ENCODE measurements at regions not wholly inside any gene's neighbourhood (a gene's known extent, or its start where the extent isn't known, plus 50 kb on each side); places are given as distances from the start of the nearest gene placed in this dataset.

DNA sequence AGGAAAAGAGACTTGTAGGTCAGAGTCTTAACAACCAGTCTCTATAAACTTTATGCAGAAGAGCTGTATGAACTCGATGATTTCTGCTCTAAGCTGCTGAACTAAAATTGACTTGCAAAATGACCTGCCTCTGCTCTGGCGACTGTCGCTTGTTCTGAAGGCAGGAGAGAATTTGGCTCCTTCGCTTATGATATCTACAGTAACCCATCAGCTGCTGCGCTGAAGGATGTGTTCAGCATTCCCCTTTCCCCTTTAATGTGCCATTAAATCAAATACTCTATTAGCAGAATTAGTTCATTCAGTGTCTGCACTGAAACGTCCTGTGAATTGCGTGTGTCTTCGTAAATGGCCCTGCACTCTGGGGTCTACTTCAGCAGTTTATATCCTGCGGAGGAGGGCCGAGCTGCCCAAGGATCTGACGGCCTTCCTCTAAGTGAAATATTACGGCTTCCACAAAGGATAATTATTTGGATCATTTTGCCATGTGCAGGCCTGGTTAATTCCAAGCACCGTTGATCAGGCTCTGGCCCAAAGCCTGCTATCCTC, 254.9 kb downstream of the SNX10 start:
- TF ChIP-seq CTCF (IDR thresholded peaks at IDR 0.05) (no peak), POLR2A (IDR thresholded peaks at IDR 0.05) (no peak)

Measured in prostate gland (tissue), 2 donors.